Stomach (tissue), 8 donors: ENCODE measurements at regions not wholly inside any gene's neighbourhood (a gene's known extent, or its start where the extent isn't known, plus 50 kb on each side); places are given as distances from the start of the nearest gene placed in this dataset.

Experiments
- DNase-seq, 2 donors: peaks; one replicate each; pipeline versions ENCODE4 v3.0.0 to v3.0.0-alpha.2; 2013 to 2019
- H3K27ac ChIP-seq, 5 donors: fragments of 200-600 bp in 4 of 5; sonication (generic) in 4 of 5; one replicate each; pipeline ENCODE4 v1.5.1; 2013 to 2019; ENCODE audit warnings: mild to moderate bottlenecking in 1 of 5, moderate library complexity in 1 of 5
- H3K27me3 ChIP-seq, 3 donors: fragments of 200-600 bp; sonication (generic); one replicate each; pipeline ENCODE4 v1.5.1; 2017 to 2019; ENCODE audit warnings: mixed run types in 1 of 3
- H3K36me3 ChIP-seq, 4 donors: fragments of 200-600 bp; sonication (generic); 1 replicate in 3 of 4; 2 replicates in 1 of 4; pipeline ENCODE4 v1.5.1; 2016 to 2019
- H3K4me1 ChIP-seq, 4 donors: fragments of 200-600 bp; sonication (generic); one replicate each; pipeline ENCODE4 v1.5.1; 2016 to 2019
- H3K4me3 ChIP-seq, 4 donors: fragments of 200-600 bp; sonication (generic) in 3 of 4; one replicate each; pipeline ENCODE4 v1.5.1; 2016 to 2019; ENCODE audit warnings: mild to moderate bottlenecking in 1 of 4
- H3K9me3 ChIP-seq, 4 donors: fragments of 200-600 bp; sonication (generic); one replicate each; pipeline ENCODE4 v1.5.1; 2016 to 2019
- CTCF ChIP-seq, 7 experiments: fragments of 450-650 bp in 4 of 7; fragments of 200-600 bp in 3 of 7; sonication (generic) in 3 of 7; IDR thresholded peaks; one replicate each; pipeline ENCODE4 v1.5.1; 2016 to 2019; ENCODE audit warnings: antibody characterized with exemption in 7 of 7, control low read depth in 2 of 7, mild to moderate bottlenecking in 1 of 7
- EP300 ChIP-seq: sonication (generic); formaldehyde crosslinking; IDR thresholded peaks from one replicate; pipeline ENCODE4 v1.6.1; 2017; ENCODE audit warnings: antibody characterized with exemption
- POLR2A ChIP-seq, 4 donors: fragments of 450-650 bp; IDR thresholded peaks; one replicate each; pipeline ENCODE4 v1.6.1; 2016; ENCODE audit warnings: antibody characterized with exemption in 4 of 4, control low read depth in 2 of 4, mild to moderate bottlenecking in 1 of 4, moderate library complexity in 1 of 4
- POLR2AphosphoS5 ChIP-seq, 3 donors: sonication (generic); formaldehyde crosslinking; IDR thresholded peaks; one replicate each; pipeline ENCODE4 v1.6.1; 2016; ENCODE audit warnings: antibody characterized with exemption in 3 of 3
- WGBS, 5 donors: extraction: QIAGEN DNeasy Blood & Tissue Kit in 3 of 5; methylation state at CpG; one replicate each; pipeline versions ENCODE4 v1.1.5 to v1.1.7; 2013 to 2018; 5-methylcytosine and 5-hydroxymethylcytosine counted together
- intact Hi-C: fragments of 100-400 bp; cut with DNase I; formaldehyde crosslinking; loops from one replicate; pipeline ENCODE4 v1.15.1; 2023; ENCODE audit warnings: low total_unique reads
- donor health status: healthy with polysubstance abuse.
- donor health status: Bipolar disorder and iron deficiency.
- donor health status: healthy.

GRCh38 chr4:26213317-26213716 lies 107.5 kb upstream of the RBPJ start:
- TF ChIP-seq EP300 (no peak), POLR2AphosphoS5 (IDR thresholded peaks at IDR 0.05) (no peak), CTCF (IDR thresholded peaks at IDR 0.05) (no peak), POLR2A (IDR thresholded peaks at IDR 0.05) (no peak)
- H3K27me3 ChIP-seq = no peaks in the 10 kb centered on the region
- intact Hi-C loops = no loop called here
- H3K36me3 ChIP-seq = no peaks in the 10 kb centered on the region
- H3K4me3 ChIP-seq = no peak overlapping the region
- 81 to 100% (median 96%) methylated on average over 1 of the region's 1 CpG for WGBS, 5 donors
- no peak for DNase-seq
- H3K4me1 ChIP-seq = peaks cover 0 to under 1% (median 0%) of the 10 kb centered on the region in 4 donors
- no peak overlapping the region for H3K27ac ChIP-seq
- no peaks in the 10 kb centered on the region for H3K9me3 ChIP-seq

GRCh38 chr4:26214994-26215393 lies 105.8 kb upstream of the RBPJ start:
- H3K4me3 ChIP-seq = no peak overlapping the region
- no peaks in the 10 kb centered on the region for H3K9me3 ChIP-seq
- no peak for DNase-seq
- H3K27ac ChIP-seq = no peak overlapping the region
- TF ChIP-seq POLR2AphosphoS5 (IDR thresholded peaks at IDR 0.05) (no peak), CTCF (IDR thresholded peaks at IDR 0.05) (no peak), EP300 (no peak), POLR2A (IDR thresholded peaks at IDR 0.05) (no peak)
- intact Hi-C loops = no loop called here
- H3K27me3 ChIP-seq = no peaks in the 10 kb centered on the region
- peaks cover 0 to 4% (median 0%) of the 10 kb centered on the region in 4 donors for H3K4me1 ChIP-seq
- no peaks in the 10 kb centered on the region for H3K36me3 ChIP-seq

GRCh38 chr4:26215725-26216124 lies 105.1 kb upstream of the RBPJ start:
- intact Hi-C loops = no loop called here
- no peak overlapping the region for H3K27ac ChIP-seq
- no peak overlapping the region for H3K4me3 ChIP-seq
- H3K9me3 ChIP-seq = no peaks in the 10 kb centered on the region
- WGBS, 5 donors = 77 to 93% (median 86%) methylated on average over 7 of the region's 7 CpGs
- no peaks in the 10 kb centered on the region for H3K27me3 ChIP-seq
- TF ChIP-seq EP300 (no peak), POLR2AphosphoS5 (IDR thresholded peaks at IDR 0.05) (no peak), CTCF (IDR thresholded peaks at IDR 0.05) (no peak), POLR2A (IDR thresholded peaks at IDR 0.05) (no peak)
- DNase-seq = no peak
- no peaks in the 10 kb centered on the region for H3K36me3 ChIP-seq
- H3K4me1 ChIP-seq = peaks cover 0 to 4% (median 0%) of the 10 kb centered on the region in 4 donors

- H3K27ac ChIP-seq = peak overlapping the region in 1 of 5 donors; percentile 47
- 87 to 93% (median 90%) methylated on average over 6 of the region's 6 CpGs for WGBS, 5 donors
- intact Hi-C loops = no loop called here
Measured at GRCh38 chr4:26217481-26217880, 103.3 kb upstream of the RBPJ start.

More at GRCh38 chr4:26217481-26217880, 103.3 kb upstream of the RBPJ start:
- no peaks in the 10 kb centered on the region for H3K9me3 ChIP-seq
- no peak for DNase-seq
- H3K4me1 ChIP-seq = peaks cover 0 to 4% (median 0%) of the 10 kb centered on the region in 4 donors
- H3K27me3 ChIP-seq = no peaks in the 10 kb centered on the region
- no peak overlapping the region for H3K4me3 ChIP-seq
- TF ChIP-seq POLR2AphosphoS5 (IDR thresholded peaks at IDR 0.05) (no peak), POLR2A (IDR thresholded peaks at IDR 0.05) (no peak), EP300 (no peak), CTCF (IDR thresholded peaks at IDR 0.05) (no peak)
- no peaks in the 10 kb centered on the region for H3K36me3 ChIP-seq
